Activated CD4-positive, alpha-beta T cell treated with anti-CD3 and anti-CD28 coated beads for 24 hours (primary cell): ENCODE measurements at regions not wholly inside any gene's neighbourhood (a gene's known extent, or its start where the extent isn't known, plus 50 kb on each side); places are given as distances from the start of the nearest gene placed in this dataset.

ENCODE experiments used
- DNase-seq, 2 donors: peaks; one replicate each; pipeline ENCODE4 v3.0.0-alpha.2; 2020; ENCODE audit warnings: low read depth in 2 of 2

- DNase-seq, result no peak
Measured at GRCh38 chr15:39304201-39304841, 276.6 kb upstream of the THBS1 start.

- no peak for DNase-seq
Measured at GRCh38 chr15:39304931-39305728, 275.7 kb upstream of the THBS1 start.

- no peak for DNase-seq
Measured at GRCh38 chr15:39310633-39311032, 270.2 kb upstream of the THBS1 start.

GRCh38 chr15:39312984-39313383 is 267.9 kb upstream of the THBS1 start:
- DNase-seq, result no peak

- no peak for DNase-seq
Measured at GRCh38 chr15:39313467-39313866, 267.4 kb upstream of the THBS1 start.

GRCh38 chr15:39313881-39314280 is 267.0 kb upstream of the THBS1 start:
- DNase-seq, result no peak

- no peak for DNase-seq
Measured at GRCh38 chr15:39315206-39315850, 265.6 kb upstream of the THBS1 start.

- DNase-seq, result no peak
Measured at GRCh38 chr15:39317225-39317624, 263.7 kb upstream of the THBS1 start.

GRCh38 chr15:39318231-39318630 is 262.6 kb upstream of the THBS1 start:
- no peak for DNase-seq

- no peak for DNase-seq
Measured at GRCh38 chr15:39320355-39320754, 260.5 kb upstream of the THBS1 start.

GRCh38 chr15:39320886-39321285 is 260.0 kb upstream of the THBS1 start:
- DNase-seq, result no peak

- no peak for DNase-seq
Measured at GRCh38 chr15:39321977-39322376, 258.9 kb upstream of the THBS1 start.

- no peak for DNase-seq
Measured at GRCh38 chr15:39323157-39323556, 257.7 kb upstream of the THBS1 start.

- no peak for DNase-seq
Measured at GRCh38 chr15:39323706-39324105, 257.2 kb upstream of the THBS1 start.

- DNase-seq, result no peak
Measured at GRCh38 chr15:39326306-39326975, 254.4 kb upstream of the THBS1 start.

- no peak for DNase-seq
Measured at GRCh38 chr15:39327005-39327730, 253.7 kb upstream of the THBS1 start.

- DNase-seq, result no peak
Measured at GRCh38 chr15:39330061-39330460, 250.8 kb upstream of the THBS1 start.

GRCh38 chr15:39331584-39331983 is 249.3 kb upstream of the THBS1 start:
- DNase-seq, result no peak

GRCh38 chr15:39332846-39333245 is 248.0 kb upstream of the THBS1 start:
- no peak for DNase-seq

GRCh38 chr15:39333393-39333792 is 247.5 kb upstream of the THBS1 start:
- no peak for DNase-seq

- DNase-seq, result no peak
Measured at GRCh38 chr15:39333896-39334295, 247.0 kb upstream of the THBS1 start.

- DNase-seq, result no peak
Measured at GRCh38 chr15:39336926-39337325, 244.0 kb upstream of the THBS1 start.
